ENCODE measurements at regions not wholly inside any gene's neighbourhood (a gene's known extent, or its start where the extent isn't known, plus 50 kb on each side); places are given as distances from the start of the nearest gene placed in this dataset.

DNA sequence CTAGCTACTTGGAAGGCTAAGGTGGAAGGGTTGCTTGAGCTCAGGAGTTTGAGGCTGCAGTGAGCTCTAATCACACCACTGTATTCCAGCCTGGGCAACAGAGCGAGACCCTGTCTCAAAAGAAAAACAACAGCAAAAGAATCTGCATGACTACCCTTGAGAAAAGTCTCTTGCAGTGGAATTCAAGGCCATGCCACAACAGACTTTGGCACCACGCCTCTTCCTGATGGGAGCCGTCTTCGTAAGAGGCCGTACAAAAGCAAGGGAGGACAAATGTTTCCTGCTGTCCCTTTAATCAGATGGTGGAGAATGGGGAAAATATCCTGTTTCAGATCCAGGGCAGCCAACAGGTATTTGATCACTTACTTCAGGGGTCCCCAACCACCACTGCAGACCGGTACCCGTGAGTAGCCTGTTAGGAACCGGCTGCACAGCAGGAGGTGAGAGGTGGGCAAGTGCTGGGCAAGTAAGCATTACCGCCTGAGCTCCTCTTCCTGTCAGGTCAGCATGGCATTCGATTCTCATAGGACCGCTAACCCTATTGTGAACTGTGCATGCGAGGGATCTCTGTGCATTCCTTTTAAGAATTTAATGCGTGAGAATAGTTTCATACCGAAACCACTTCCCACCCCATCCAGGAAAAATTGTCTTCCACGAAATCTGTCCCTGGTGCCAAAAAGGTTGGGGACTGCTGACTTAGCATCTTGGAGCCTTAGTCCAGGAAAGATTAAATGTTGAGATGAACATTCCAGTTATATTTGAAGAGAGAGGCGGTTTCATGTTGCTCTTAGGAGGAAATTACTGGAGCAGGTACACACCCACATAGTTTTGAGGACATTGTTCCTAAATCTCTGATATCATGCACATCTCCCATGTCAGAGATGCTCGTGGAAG lies 94.4 kb upstream of the XPO1 start:
- TF ChIP-seq, protein P1, sequence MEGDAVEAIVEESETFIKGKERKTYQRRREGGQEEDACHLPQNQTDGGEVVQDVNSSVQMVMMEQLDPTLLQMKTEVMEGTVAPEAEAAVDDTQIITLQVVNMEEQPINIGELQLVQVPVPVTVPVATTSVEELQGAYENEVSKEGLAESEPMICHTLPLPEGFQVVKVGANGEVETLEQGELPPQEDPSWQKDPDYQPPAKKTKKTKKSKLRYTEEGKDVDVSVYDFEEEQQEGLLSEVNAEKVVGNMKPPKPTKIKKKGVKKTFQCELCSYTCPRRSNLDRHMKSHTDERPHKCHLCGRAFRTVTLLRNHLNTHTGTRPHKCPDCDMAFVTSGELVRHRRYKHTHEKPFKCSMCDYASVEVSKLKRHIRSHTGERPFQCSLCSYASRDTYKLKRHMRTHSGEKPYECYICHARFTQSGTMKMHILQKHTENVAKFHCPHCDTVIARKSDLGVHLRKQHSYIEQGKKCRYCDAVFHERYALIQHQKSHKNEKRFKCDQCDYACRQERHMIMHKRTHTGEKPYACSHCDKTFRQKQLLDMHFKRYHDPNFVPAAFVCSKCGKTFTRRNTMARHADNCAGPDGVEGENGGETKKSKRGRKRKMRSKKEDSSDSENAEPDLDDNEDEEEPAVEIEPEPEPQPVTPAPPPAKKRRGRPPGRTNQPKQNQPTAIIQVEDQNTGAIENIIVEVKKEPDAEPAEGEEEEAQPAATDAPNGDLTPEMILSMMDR (IDR thresholded peaks at IDR 0.05), result no peak
- H3K4me3 ChIP-seq, result no peak overlapping the region
- no peak for DNase-seq (ENCODE audit: low spot score)

DNA sequence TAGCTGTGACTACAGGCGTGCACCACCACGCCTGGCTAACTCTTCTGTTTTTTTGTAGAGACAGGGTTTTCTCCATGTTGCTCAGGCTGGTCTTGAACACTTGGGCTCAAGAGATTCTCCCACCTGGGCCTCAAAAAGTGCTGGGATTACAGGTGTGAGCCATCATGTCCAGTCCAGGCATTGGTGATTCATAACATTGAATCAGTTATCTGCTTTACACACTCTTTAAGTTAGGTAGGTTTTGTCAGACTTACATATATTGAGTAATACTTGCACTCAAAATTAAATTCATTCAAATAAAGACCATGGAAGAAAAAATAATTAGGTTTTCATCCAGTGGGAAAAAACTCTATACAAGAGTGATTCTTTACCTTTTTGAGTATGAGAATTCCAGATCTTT lies 93.2 kb upstream of the XPO1 start:
- Histone ChIP-seq H3K27ac (no peak overlapping the region), H3K4me3 (no peak overlapping the region)
- DNase-seq (ENCODE audit: low spot score), result no peak
- TF ChIP-seq, protein P1 (IDR thresholded peaks at IDR 0.05), result no peak

More for the DNA sequence above, 94.4 kb upstream of the XPO1 start:
- H3K27ac ChIP-seq, result no peak overlapping the region

DNA sequence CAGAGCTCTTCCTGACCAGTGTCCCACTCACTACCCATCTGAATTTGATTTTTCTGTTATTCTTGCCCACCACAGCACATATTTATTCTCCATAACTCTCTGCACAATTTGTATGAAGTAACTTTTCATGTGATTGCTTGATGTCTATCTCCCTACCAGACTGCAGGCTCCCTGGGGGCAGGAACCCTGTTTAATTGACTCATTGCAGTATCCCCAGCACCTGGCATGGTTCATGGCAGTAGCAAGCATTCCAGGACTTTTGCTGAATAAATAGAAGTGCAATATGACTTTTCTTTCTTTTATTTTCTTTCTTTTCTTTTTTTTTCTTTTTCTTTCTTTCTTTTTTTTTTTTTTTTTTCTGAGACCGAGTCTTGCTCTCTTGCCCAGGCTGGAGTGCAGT lies 88.7 kb upstream of the XPO1 start:
- Histone ChIP-seq H3K4me3 (no peak overlapping the region), H3K27ac (no peak overlapping the region)
- TF ChIP-seq, protein P1 (IDR thresholded peaks at IDR 0.05), result no peak
- no peak for DNase-seq (ENCODE audit: low spot score)

DNA sequence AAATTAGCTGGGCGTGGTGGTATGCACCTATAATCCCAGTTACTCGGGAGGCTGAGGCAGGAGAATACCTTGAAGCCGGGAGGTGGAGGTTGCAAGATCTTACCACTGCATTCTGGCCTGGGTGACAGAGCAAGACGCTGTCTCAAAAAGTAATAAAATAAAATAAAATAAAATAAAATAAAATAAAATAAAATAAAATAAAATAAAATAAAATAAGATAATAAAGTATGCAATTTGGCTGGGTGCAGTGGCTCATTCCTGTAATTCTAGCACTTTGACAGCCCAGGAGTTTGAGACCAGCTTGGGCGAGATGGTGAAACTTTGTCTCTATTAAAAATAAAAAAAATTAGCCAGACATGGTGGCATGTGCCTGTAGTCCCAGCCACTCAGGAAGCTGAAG lies 85.6 kb upstream of the XPO1 start:
- TF ChIP-seq, protein P1 (IDR thresholded peaks at IDR 0.05), result no peak
- Histone ChIP-seq H3K4me3 (no peak overlapping the region), H3K27ac (no peak overlapping the region)
- DNase-seq (ENCODE audit: low spot score), result no peak

DNA sequence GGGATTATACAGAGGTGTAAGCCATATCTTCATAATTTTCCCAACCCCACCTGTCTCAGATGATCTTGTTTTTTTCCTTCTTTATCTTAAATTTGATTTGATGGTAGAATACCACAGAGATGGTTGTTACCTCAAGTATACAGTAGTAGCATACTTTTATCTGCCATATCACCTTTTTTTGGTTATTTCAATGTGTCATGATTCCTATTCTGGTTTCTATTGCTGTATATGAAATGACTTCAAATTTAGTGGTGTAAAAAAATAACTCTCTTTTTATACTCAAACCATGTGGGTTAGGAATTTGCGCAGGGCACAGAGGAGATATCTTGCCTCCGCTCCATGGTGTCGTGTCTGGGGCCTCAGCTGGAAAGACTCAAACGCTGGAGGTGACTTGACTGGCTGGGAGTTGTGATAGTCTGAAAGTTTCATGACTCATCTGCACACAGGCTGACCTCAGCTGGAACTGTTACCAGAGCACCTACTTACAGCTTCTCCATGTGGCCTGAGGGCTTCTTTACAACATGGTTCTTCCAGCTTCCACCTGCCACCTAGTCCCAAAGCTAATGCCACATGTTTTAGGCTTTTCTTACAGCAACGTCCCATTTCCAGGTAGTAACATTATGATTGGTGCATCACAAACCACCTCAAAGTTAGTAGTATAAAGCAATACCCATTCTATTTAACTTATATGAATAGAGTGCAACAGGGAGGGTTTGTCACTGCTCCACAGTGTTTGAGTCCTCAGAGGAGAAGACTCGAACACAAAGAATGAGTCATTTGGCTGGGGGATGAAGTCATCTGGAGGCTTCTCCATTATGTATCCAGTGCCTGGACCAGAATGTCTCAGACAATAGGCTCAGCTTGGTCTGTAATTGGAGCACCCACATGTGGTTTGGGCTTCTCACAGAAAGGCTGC lies 82.3 kb upstream of the XPO1 start:
- DNase-seq (ENCODE audit: low spot score), result no peak
- TF ChIP-seq, protein P1 (IDR thresholded peaks at IDR 0.05), result no peak
- H3K4me3 ChIP-seq, result no peak overlapping the region
- H3K27ac ChIP-seq, result no peak overlapping the region

DNA sequence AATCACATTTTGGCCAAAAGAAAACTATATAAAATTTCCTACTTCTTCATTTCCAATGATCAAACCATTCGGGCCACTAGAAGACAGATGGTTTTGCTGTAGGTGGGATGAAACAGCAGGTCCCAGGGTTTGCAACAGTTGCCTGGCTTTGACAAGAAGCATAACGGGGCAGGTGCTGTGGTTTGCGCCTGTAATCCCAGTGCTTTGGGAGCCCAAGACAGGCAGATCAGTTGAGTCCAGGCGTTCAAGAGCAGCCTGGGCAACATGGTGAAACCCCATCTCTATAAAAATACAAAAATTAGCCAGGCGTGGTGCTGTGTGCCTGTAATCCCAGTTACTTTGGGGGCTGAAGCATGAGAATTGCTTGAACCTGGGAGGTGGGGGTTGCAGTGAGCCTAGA lies 81.4 kb upstream of the XPO1 start:
- DNase-seq (ENCODE audit: low spot score), result no peak

More for the DNA sequence above, 81.4 kb upstream of the XPO1 start:
- Histone ChIP-seq H3K4me3 (no peak overlapping the region), H3K27ac (no peak overlapping the region)
- TF ChIP-seq, protein P1 (IDR thresholded peaks at IDR 0.05), result no peak

Measured in coronary artery (tissue), 2 donors.